ENCODE measurements at regions not wholly inside any gene's neighbourhood (a gene's known extent, or its start where the extent isn't known, plus 50 kb on each side); places are given as distances from the start of the nearest gene placed in this dataset.

GRCh38 chr6:44531442-44532015 is 144.0 kb downstream of the CDC5L start:
- no peak for DNase-seq (ENCODE audit: low read depth)

- no peak for DNase-seq (ENCODE audit: low read depth)
These were observed 145.9 kb downstream of the CDC5L start for GRCh38 chr6:44533421-44533820.

GRCh38 chr6:44534291-44534690 is 146.8 kb downstream of the CDC5L start:
- DNase-seq (ENCODE audit: low read depth), result no peak

GRCh38 chr6:44535446-44535845 is 147.9 kb downstream of the CDC5L start:
- no peak for DNase-seq (ENCODE audit: low read depth)

GRCh38 chr6:44535967-44536366 is 148.5 kb downstream of the CDC5L start:
- DNase-seq (ENCODE audit: low read depth), result no peak

DNA sequence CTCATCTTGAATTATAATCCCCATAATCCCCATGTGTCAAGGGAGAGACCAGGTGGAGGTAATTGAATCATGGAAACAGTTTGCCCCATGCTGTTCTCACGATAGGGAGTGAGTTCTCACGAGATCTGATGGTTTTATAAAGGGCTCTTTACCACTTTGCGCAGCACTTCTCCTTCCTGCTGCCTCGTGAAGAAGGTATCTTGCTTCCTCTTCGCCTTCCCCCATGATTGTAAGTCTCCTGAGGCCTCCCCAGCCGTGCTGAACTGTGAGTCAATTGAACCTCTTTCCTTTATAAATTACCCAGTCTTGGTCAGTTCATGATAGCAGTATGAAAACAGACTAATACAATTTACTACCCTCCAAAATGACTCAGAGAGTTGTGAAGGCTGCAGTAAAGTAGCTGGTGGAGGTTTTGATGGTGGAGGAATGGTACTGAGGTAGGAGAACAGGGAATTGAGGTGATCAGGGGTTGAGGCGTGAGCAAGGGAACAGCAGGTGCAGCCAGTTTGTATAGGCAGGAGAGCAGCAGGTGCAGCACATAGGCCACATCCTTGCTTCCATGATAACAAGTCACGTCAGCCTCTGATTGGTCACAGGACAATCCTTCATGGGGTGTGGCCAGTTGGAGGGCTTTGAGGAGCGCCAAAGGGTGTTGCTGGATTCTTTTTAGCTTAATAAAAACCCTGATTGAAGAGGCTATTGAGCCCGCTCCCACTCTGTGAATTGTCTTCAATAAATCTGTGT is 150.0 kb downstream of the CDC5L start:
- no peak for DNase-seq (ENCODE audit: low read depth)

- no peak for DNase-seq (ENCODE audit: low read depth)
These were observed 150.8 kb downstream of the CDC5L start for GRCh38 chr6:44538131-44538806.

- no peak for DNase-seq (ENCODE audit: low read depth)
These were observed 151.3 kb downstream of the CDC5L start for GRCh38 chr6:44538807-44539201.

DNA sequence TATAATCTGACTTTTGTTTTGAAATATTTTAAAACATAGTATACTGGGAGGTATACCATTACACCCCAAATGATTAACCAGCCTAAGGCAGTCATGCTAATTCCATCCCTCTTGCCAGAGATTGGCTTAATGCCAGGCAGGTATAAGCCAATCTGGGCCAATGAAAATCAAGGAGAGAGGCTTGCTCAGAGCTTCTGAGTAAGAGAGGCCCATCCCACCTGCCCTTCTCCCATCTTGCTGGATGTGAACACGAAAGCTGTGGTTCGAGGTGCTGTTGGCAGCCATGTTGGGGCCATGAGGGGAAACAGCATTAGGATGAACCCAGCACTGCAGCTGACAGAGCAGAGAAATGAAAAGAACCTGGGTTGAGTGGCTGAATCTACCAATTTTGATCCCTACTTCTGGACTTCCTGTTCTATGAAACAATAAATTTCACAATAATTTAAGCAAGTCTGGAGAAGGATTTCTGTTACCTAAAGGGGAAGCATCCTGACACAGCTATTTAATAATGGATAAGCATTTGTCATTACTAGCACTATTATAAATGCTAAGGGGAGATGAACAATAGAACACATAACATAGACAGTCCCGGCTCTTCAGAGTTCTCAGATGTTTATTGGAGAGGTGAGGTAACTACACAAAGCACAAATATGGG is 152.3 kb downstream of the CDC5L start:
- no peak for DNase-seq (ENCODE audit: low read depth)

- DNase-seq (ENCODE audit: low read depth), result no peak
These were observed 153.4 kb downstream of the CDC5L start for GRCh38 chr6:44540881-44541280.

- no peak for DNase-seq (ENCODE audit: low read depth)
These were observed 155.1 kb downstream of the CDC5L start for GRCh38 chr6:44542401-44543116.

DNA sequence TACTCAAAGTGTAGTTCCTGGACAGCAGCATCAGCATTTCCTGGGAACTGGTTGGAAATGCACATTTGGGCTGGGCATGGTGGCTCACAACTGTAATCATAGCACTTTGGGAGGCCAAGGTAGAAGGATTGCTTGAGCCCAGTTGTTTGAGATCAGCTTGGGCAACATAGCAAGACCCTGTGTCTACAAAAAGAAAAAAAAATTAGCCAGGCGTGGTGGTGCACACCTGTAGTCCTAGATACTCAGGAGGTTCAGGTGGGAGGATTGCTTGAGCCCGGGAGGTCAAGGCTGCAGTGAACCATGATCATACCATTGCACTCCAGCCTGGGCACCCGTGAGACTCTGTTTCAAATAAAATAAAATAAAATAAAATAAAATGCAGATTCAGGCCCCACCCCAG is 156.2 kb downstream of the CDC5L start:
- no peak for DNase-seq (ENCODE audit: low read depth)

- DNase-seq (ENCODE audit: low read depth), result no peak
These were observed 157.7 kb downstream of the CDC5L start for GRCh38 chr6:44545224-44545623.

- no peak for DNase-seq (ENCODE audit: low read depth)
These were observed 160.8 kb downstream of the CDC5L start for GRCh38 chr6:44548319-44548718.

- DNase-seq (ENCODE audit: low read depth), result no peak
These were observed 162.0 kb downstream of the CDC5L start for GRCh38 chr6:44549516-44549915.

DNA sequence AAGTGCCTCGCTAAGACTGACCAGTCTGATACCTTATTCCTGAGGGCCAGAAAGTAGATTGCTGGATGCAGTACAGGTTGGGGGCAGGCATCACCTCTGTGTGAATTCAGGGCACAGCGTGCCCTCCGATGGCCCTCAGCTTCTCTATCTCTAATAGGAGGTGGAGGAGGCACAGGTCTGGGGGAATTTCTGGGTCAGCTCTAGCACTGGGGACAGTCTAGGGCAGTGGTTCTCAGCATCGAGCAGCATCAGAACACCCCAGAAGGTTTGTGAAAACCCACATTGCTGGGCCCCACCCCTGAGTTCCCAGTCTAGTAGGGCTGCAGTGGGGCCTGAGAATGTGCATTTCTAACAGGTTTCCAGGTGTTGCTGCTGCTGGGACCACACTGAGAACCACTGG is 166.7 kb downstream of the CDC5L start:
- DNase-seq (ENCODE audit: low read depth), result no peak

- no peak for DNase-seq (ENCODE audit: low read depth)
These were observed 167.4 kb downstream of the CDC5L start for GRCh38 chr6:44554861-44555260.

DNA sequence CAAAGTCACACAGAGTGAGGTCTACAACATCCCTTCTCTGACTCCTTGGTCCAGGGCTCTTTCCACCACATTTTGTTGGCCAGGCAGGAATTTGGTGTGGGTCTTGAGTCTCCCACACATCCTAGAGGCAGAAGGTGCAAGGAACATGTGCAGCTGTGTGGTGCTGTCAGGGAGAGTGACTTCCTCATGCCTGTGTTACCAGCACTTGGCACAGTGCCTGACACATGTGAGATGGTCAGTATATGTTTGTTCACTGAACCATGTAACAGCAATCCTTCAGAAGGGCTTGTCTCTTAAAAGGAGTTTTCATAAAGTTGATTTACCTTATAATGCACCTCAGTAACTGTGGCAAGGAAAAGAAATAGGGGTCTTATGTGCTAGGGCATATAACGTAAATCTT is 168.5 kb downstream of the CDC5L start:
- DNase-seq (ENCODE audit: low read depth), result no peak

- no peak for DNase-seq (ENCODE audit: low read depth)
These were observed 170.7 kb downstream of the CDC5L start for GRCh38 chr6:44558024-44558831.

GRCh38 chr6:44558832-44559251 is 171.3 kb downstream of the CDC5L start:
- no peak for DNase-seq (ENCODE audit: low read depth)

- no peak for DNase-seq (ENCODE audit: low read depth)
These were observed 172.2 kb downstream of the CDC5L start for GRCh38 chr6:44559486-44560270.
